HEK293 (cell line): ENCODE measurements at regions not wholly inside any gene's neighbourhood (a gene's known extent, or its start where the extent isn't known, plus 50 kb on each side); places are given as distances from the start of the nearest gene placed in this dataset.

Experiments
- CTCF ChIA-PET: fragments of 350-600 bp; formaldehyde crosslinking; extraction: SDS; loops from one replicate; lab custom pipeline; 2021; ENCODE audit warnings: antibody characterized with exemption; lab: Yijun Ruan, JAX
- POLR2A ChIA-PET: fragments of 300-600 bp; formaldehyde crosslinking; extraction: SDS; loops from one replicate; lab custom pipeline; 2020; ENCODE audit warnings: antibody characterized with exemption, inconsistent platforms; lab: Yijun Ruan, JAX
- H3K27ac ChIP-seq: fragments of 200-500 bp; sonication (Bioruptor generic); 2 replicates; pipeline ENCODE4 v1.5.1; 2014; ENCODE audit warnings: low read depth, low read length, control low read depth, inconsistent platforms; ENCODE audit errors: extremely low read depth
- H3K36me3 ChIP-seq, 2 experiments: fragments of 200-500 bp in 1 of 2; sonication (Bioruptor generic) in 1 of 2; 1 replicate in 1 of 2; 2 replicates in 1 of 2; pipeline ENCODE4 v1.5.1; 2014 to 2017; ENCODE audit warnings: inconsistent platforms in 2 of 2, low read length in 2 of 2; ENCODE audit not compliant: control insufficient read depth in 2 of 2, insufficient read depth in 1 of 2
- H3K4me1 ChIP-seq: fragments of 200-500 bp; sonication (Bioruptor generic); 2 replicates; pipeline ENCODE4 v1.5.1; 2014; ENCODE audit warnings: mild to moderate bottlenecking, low read length, inconsistent platforms; ENCODE audit not compliant: control insufficient read depth, insufficient read depth
- H3K4me3 ChIP-seq: 2 replicates; pipeline ENCODE4 v1.5.1; 2011; ENCODE audit warnings: low read depth, mild to moderate bottlenecking, control low read depth, low read length, moderate library complexity
- H3K9me3 ChIP-seq: fragments of 200-500 bp; sonication (Bioruptor generic); 2 replicates; pipeline ENCODE4 v1.5.1; 2014; ENCODE audit warnings: low read depth, low read length, inconsistent platforms; ENCODE audit not compliant: control insufficient read depth, insufficient read depth
- GFI1B ChIP-seq: fragments of 450-650 bp; formaldehyde crosslinking; IDR thresholded peaks from 2 replicates; pipeline ENCODE4 v1.5.1; 2016; ENCODE audit warnings: missing biosample characterization, missing genetic modification characterization
- HOXC10 ChIP-seq: sonication (generic); formaldehyde crosslinking; IDR thresholded peaks from 2 replicates; pipeline ENCODE4 v1.8.1; 2023; ENCODE audit warnings: mild to moderate bottlenecking, missing genetic modification reagents
- INSM2 ChIP-seq: fragments of 450-650 bp; formaldehyde crosslinking; IDR thresholded peaks from 2 replicates; pipeline ENCODE4 v1.5.1; 2016; ENCODE audit warnings: missing biosample characterization, missing genetic modification characterization
- MYNN ChIP-seq: fragments of 450-650 bp; formaldehyde crosslinking; IDR thresholded peaks from 2 replicates; pipeline ENCODE4 v1.5.1; 2016; ENCODE audit warnings: missing biosample characterization, missing genetic modification characterization, borderline replicate concordance
- MZF1 ChIP-seq: fragments of 450-650 bp; formaldehyde crosslinking; IDR thresholded peaks from 2 replicates; pipeline ENCODE4 v1.5.1; 2017; ENCODE audit warnings: missing biosample characterization, missing genetic modification characterization, borderline replicate concordance
- OSR2 ChIP-seq: fragments of 450-650 bp; formaldehyde crosslinking; IDR thresholded peaks from 2 replicates; pipeline ENCODE4 v1.5.1; 2016; ENCODE audit warnings: missing biosample characterization, missing genetic modification characterization
- RBAK ChIP-seq: fragments of 450-650 bp; formaldehyde crosslinking; IDR thresholded peaks from 2 replicates; pipeline ENCODE4 v1.5.1; 2016; ENCODE audit warnings: missing biosample characterization, missing genetic modification characterization
- REPIN1 ChIP-seq: fragments of 450-650 bp; formaldehyde crosslinking; IDR thresholded peaks from 2 replicates; pipeline ENCODE4 v1.5.1; 2017; ENCODE audit warnings: missing biosample characterization, missing genetic modification characterization, low read depth
- SP2 ChIP-seq: fragments of 450-650 bp; formaldehyde crosslinking; IDR thresholded peaks from 2 replicates; pipeline ENCODE4 v1.5.1; 2016; ENCODE audit warnings: missing biosample characterization, missing genetic modification characterization
- SP7 ChIP-seq: fragments of 450-650 bp; formaldehyde crosslinking; IDR thresholded peaks from 2 replicates; pipeline ENCODE4 v1.5.1; 2016; ENCODE audit warnings: missing biosample characterization, missing genetic modification characterization
- ZEB2 ChIP-seq: fragments of 450-650 bp; formaldehyde crosslinking; IDR thresholded peaks from 2 replicates; pipeline ENCODE4 v1.5.1; 2016; ENCODE audit warnings: missing biosample characterization, missing genetic modification characterization
- ZNF16 ChIP-seq: fragments of 450-650 bp; formaldehyde crosslinking; IDR thresholded peaks from 2 replicates; pipeline ENCODE4 v1.5.1; 2016; ENCODE audit warnings: low read depth, missing biosample characterization, missing genetic modification characterization
- ZNF174 ChIP-seq: fragments of 450-650 bp; formaldehyde crosslinking; IDR thresholded peaks from 2 replicates; pipeline ENCODE4 v1.5.0; 2017; ENCODE audit warnings: missing biosample characterization, mild to moderate bottlenecking, missing genetic modification characterization
- ZNF266 ChIP-seq: fragments of 450-650 bp; formaldehyde crosslinking; IDR thresholded peaks from 2 replicates; pipeline ENCODE4 v1.5.1; 2016; ENCODE audit warnings: missing biosample characterization, missing genetic modification characterization, low read depth
- ZNF394 ChIP-seq: fragments of 450-650 bp; formaldehyde crosslinking; IDR thresholded peaks from 2 replicates; pipeline ENCODE4 v1.5.1; 2016; ENCODE audit warnings: missing biosample characterization, missing genetic modification characterization, mild to moderate bottlenecking, moderate library complexity, borderline replicate concordance
- ZNF48 ChIP-seq: fragments of 450-650 bp; formaldehyde crosslinking; IDR thresholded peaks from 2 replicates; pipeline ENCODE4 v1.5.1; 2016; ENCODE audit warnings: missing biosample characterization, missing genetic modification characterization
- ZNF544 ChIP-seq: fragments of 450-650 bp; formaldehyde crosslinking; IDR thresholded peaks from 2 replicates; pipeline ENCODE4 v1.5.0; 2017; ENCODE audit warnings: missing biosample characterization, missing genetic modification characterization
- ZNF600 ChIP-seq: fragments of 450-650 bp; formaldehyde crosslinking; IDR thresholded peaks from 2 replicates; pipeline ENCODE4 v1.5.1; 2016; ENCODE audit warnings: missing biosample characterization, missing genetic modification characterization
- ZNF624 ChIP-seq: fragments of 450-650 bp; formaldehyde crosslinking; IDR thresholded peaks from 2 replicates; pipeline ENCODE4 v1.5.1; 2017; ENCODE audit warnings: missing biosample characterization, missing genetic modification characterization
- ZNF664 ChIP-seq: fragments of 450-650 bp; formaldehyde crosslinking; IDR thresholded peaks from 2 replicates; pipeline ENCODE4 v1.5.1; 2016; ENCODE audit warnings: missing biosample characterization, missing genetic modification characterization
- ZNF747 ChIP-seq: fragments of 450-650 bp; formaldehyde crosslinking; IDR thresholded peaks from 2 replicates; pipeline ENCODE4 v1.5.1; 2016; ENCODE audit warnings: missing biosample characterization, missing genetic modification characterization
- ZNF768 ChIP-seq: fragments of 450-650 bp; formaldehyde crosslinking; IDR thresholded peaks from 2 replicates; pipeline ENCODE4 v1.5.1; 2018; ENCODE audit warnings: missing biosample characterization, mild to moderate bottlenecking, missing genetic modification characterization
- ZNF791 ChIP-seq: fragments of 450-650 bp; formaldehyde crosslinking; IDR thresholded peaks from 2 replicates; pipeline ENCODE4 v1.5.1; 2016; ENCODE audit warnings: missing biosample characterization, missing genetic modification characterization
- ZNF830 ChIP-seq: fragments of 450-650 bp; IDR thresholded peaks from 2 replicates; pipeline ENCODE4 v1.5.0; 2018; ENCODE audit warnings: missing biosample characterization, missing genetic modification characterization, low read depth, mild to moderate bottlenecking, moderate library complexity
- TF ChIP-seq, protein P1 (sequence below): fragments of 450-650 bp; formaldehyde crosslinking; IDR thresholded peaks from 2 replicates; pipeline ENCODE4 v1.5.1; 2017; ENCODE audit warnings: missing biosample characterization, missing genetic modification characterization

DNA sequence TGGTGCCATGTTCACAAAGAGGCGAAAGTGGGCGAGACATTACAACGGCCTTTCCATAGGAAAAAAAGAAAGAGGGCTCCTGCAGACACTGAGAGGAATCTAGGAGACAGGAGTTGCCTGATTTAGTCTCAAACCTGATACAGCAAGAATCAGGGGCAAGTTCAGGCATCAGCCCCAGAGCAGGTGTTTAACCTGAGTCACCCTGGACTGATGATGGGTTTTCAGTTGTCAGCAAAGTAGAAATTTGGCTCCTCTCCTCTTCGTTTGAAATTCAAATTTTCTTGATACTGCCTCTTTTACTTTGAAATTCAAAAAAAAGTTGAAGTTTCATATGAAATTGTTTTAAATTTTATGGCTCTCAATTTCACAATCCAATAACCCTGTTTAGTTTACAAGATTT lies 189.5 kb downstream of the ABCC12 start (continued):
- TF ChIP-seq INSM2 (tag by site-specific recombination) = no peak
- no peak for TF ChIP-seq REPIN1 (tag by site-specific recombination)

- H3K4me3 ChIP-seq = no peak overlapping the region
- H3K9me3 ChIP-seq = no peaks in the 10 kb centered on the region
- POLR2A ChIA-PET = no interaction called here
- no peak overlapping the region for H3K27ac ChIP-seq
- CTCF ChIA-PET = no interaction called here
- TF ChIP-seq ZNF48 (tag by site-specific recombination) (no peak), HOXC10 (CRISPR knock-in tag) (no peak), MYNN (no peak), SP2 (tag by site-specific recombination) (no peak), SP7 (tag by site-specific recombination) (no peak), ZNF664 (tag by site-specific recombination) (no peak), ZNF600 (tag by site-specific recombination) (no peak), ZNF394 (tag by site-specific recombination) (no peak), OSR2 (no peak), ZNF768 (tag by site-specific recombination) (no peak), MZF1 (tag by site-specific recombination) (no peak), ZNF174 (tag by site-specific recombination) (no peak), GFI1B (tag by site-specific recombination) (no peak), ZNF266 (tag by site-specific recombination) (no peak), ZNF16 (tag by site-specific recombination) (no peak)
- TF ChIP-seq, protein P1, sequence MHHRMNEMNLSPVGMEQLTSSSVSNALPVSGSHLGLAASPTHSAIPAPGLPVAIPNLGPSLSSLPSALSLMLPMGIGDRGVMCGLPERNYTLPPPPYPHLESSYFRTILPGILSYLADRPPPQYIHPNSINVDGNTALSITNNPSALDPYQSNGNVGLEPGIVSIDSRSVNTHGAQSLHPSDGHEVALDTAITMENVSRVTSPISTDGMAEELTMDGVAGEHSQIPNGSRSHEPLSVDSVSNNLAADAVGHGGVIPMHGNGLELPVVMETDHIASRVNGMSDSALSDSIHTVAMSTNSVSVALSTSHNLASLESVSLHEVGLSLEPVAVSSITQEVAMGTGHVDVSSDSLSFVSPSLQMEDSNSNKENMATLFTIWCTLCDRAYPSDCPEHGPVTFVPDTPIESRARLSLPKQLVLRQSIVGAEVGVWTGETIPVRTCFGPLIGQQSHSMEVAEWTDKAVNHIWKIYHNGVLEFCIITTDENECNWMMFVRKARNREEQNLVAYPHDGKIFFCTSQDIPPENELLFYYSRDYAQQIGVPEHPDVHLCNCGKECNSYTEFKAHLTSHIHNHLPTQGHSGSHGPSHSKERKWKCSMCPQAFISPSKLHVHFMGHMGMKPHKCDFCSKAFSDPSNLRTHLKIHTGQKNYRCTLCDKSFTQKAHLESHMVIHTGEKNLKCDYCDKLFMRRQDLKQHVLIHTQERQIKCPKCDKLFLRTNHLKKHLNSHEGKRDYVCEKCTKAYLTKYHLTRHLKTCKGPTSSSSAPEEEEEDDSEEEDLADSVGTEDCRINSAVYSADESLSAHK (tag by site-specific recombination) = no peak
- H3K4me1 ChIP-seq = no peaks in the 10 kb centered on the region
- no peaks in the 10 kb centered on the region for H3K36me3 ChIP-seq
Observed at GRCh38 chr16:47965439-47965838, 190.4 kb downstream of the ABCC12 start.

DNA sequence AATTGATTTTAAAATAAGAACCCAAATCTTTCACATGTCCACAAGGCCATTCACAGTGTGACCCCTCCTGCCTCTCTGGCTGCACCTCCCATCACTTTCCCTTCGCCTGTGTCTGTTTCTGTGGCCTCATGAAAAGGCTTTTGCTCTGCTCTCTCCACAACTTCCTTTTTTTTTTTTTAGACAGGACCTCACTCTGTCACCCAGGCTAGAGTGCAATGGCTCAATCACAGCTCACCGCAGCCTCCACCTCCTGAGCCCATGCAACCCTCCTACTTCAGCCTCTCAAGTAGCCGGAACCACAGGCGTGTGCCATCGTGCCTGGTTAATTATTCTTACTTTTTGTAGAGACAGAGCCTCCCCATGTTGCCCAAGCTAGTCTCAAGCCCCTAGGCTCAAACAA lies 197.1 kb downstream of the ABCC12 start:
- POLR2A ChIA-PET = interaction anchor here (0.7 kb wide), 1 partner anchor 829 kb away, joined by 3 read pairs; no protein-coding TSS in a partner anchor
- CTCF ChIA-PET = no interaction called here
- no peaks in the 10 kb centered on the region for H3K9me3 ChIP-seq
- no peaks in the 10 kb centered on the region for H3K36me3 ChIP-seq
- TF ChIP-seq RBAK (tag by site-specific recombination) = no peak
- TF ChIP-seq ZNF544 (tag by site-specific recombination) = no peak
- no peak for TF ChIP-seq ZNF747 (tag by site-specific recombination)
- TF ChIP-seq ZEB2 (tag by site-specific recombination) = no peak
- TF ChIP-seq ZNF830 (tag by site-specific recombination) = no peak
- no peak for TF ChIP-seq ZNF624 (tag by site-specific recombination)
- no peak for TF ChIP-seq ZNF791
- no peak overlapping the region for H3K27ac ChIP-seq
- H3K4me1 ChIP-seq = no peaks in the 10 kb centered on the region
- H3K4me3 ChIP-seq = no peak overlapping the region
